Prostate gland (tissue), 2 donors: ENCODE measurements at regions not wholly inside any gene's neighbourhood (a gene's known extent, or its start where the extent isn't known, plus 50 kb on each side); places are given as distances from the start of the nearest gene placed in this dataset.

Source experiments
- CTCF ChIP-seq, 4 experiments: fragments of 200-600 bp in 2 of 4; fragments of 450-650 bp in 2 of 4; sonication (generic) in 2 of 4; IDR thresholded peaks; 1 replicate in 3 of 4; 2 replicates in 1 of 4; pipeline ENCODE4 v1.5.1; 2016 to 2019; ENCODE audit warnings: antibody characterized with exemption in 4 of 4, mild to moderate bottlenecking in 2 of 4, moderate library complexity in 2 of 4
- POLR2A ChIP-seq: fragments of 450-650 bp; IDR thresholded peaks from one replicate; pipeline ENCODE4 v1.6.1; 2016; ENCODE audit warnings: antibody characterized with exemption, mild to moderate bottlenecking

- no peak for TF ChIP-seq POLR2A
- no peak for TF ChIP-seq CTCF (IDR thresholded peaks at IDR 0.05)
Measured at GRCh38 chr5:91456928-91457680, 74.0 kb upstream of the ARRDC3 start.
